ENCODE measurements at regions not wholly inside any gene's neighbourhood (a gene's known extent, or its start where the extent isn't known, plus 50 kb on each side); places are given as distances from the start of the nearest gene placed in this dataset.

GRCh38 chr21:43355925-43356289 lies 71.0 kb downstream of the SIK1 start:
- Mint-ChIP-seq H3K27me3 (no peaks in the 10 kb centered on the region), H3K36me3 (ENCODE audit: low read depth) (no peaks in the 10 kb centered on the region), H3K4me3 (no peak overlapping the region), H3K9me3 (no peaks in the 10 kb centered on the region), H3K27ac (no peak overlapping the region), H3K4me1 (peaks cover 64% of the 10 kb centered on the region)
- POLR2A ChIA-PET = interaction anchor here (1.7 kb wide), 1 partner anchor 14 kb away, joined by 6 read pairs; no protein-coding TSS in a partner anchor
- intact Hi-C loops (cut with micrococcal nuclease) = no loop called here
- ATAC-seq (ENCODE audit: low read depth) = peak; percentile 20
- no peak for TF ChIP-seq CTCF (IDR thresholded peaks at IDR 0.05)
- CTCF ChIA-PET = no interaction called here
- no peak for DNase-seq

GRCh38 chr21:43355266-43355924 lies 71.5 kb downstream of the SIK1 start:
- ChIA-PET CTCF (no interaction called here), POLR2A (interaction anchor here (1.7 kb wide), 1 partner anchor 14 kb away, joined by 6 read pairs; no protein-coding TSS in a partner anchor)
- no peak for ATAC-seq (ENCODE audit: low read depth)
- Mint-ChIP-seq H3K27ac (peak overlapping the region; percentile 72), H3K4me1 (peaks cover 60% of the 10 kb centered on the region), H3K4me3 (peak overlapping the region; percentile 32), H3K9me3 (no peaks in the 10 kb centered on the region), H3K36me3 (ENCODE audit: low read depth) (no peaks in the 10 kb centered on the region), H3K27me3 (no peaks in the 10 kb centered on the region)
- no peak for DNase-seq
- intact Hi-C loops (cut with micrococcal nuclease) = no loop called here
- no peak for TF ChIP-seq CTCF (IDR thresholded peaks at IDR 0.05)

GRCh38 chr21:43354666-43355065 lies 72.3 kb downstream of the SIK1 start:
- Mint-ChIP-seq H3K4me3 (peak overlapping the region; percentile 2), H3K9me3 (no peaks in the 10 kb centered on the region), H3K27ac (peak overlapping the region; percentile 72), H3K27me3 (no peaks in the 10 kb centered on the region), H3K36me3 (ENCODE audit: low read depth) (no peaks in the 10 kb centered on the region), H3K4me1 (peaks cover 54% of the 10 kb centered on the region)
- DNase-seq (no peak), ATAC-seq (ENCODE audit: low read depth) (no peak)
- ChIA-PET CTCF (interaction anchor here (1.0 kb wide), 1 partner anchor 10 kb away, joined by 3 read pairs; no protein-coding TSS in a partner anchor), POLR2A (interaction anchor here (1.4 to 1.7 kb wide), 2 partner anchors 8 to 15 kb away, joined by 3 to 6 read pairs; no protein-coding TSS in a partner anchor)
- intact Hi-C loops (cut with micrococcal nuclease) = no loop called here
- no peak for TF ChIP-seq CTCF (IDR thresholded peaks at IDR 0.05)

- peak overlapping the region; percentile 95 for H3K27ac Mint-ChIP-seq
- CTCF ChIA-PET = interaction anchor here (1.0 kb wide), 1 partner anchor 10 kb away, joined by 3 read pairs; no protein-coding TSS in a partner anchor
Observed at GRCh38 chr21:43354026-43354420, 72.9 kb downstream of the SIK1 start.

More at GRCh38 chr21:43354026-43354420, 72.9 kb downstream of the SIK1 start:
- no peaks in the 10 kb centered on the region for H3K36me3 Mint-ChIP-seq (ENCODE audit: low read depth)
- no peak for TF ChIP-seq CTCF (IDR thresholded peaks at IDR 0.05)
- H3K4me1 Mint-ChIP-seq = peaks cover 48% of the 10 kb centered on the region
- no peak for ATAC-seq (ENCODE audit: low read depth)
- intact Hi-C loops (cut with micrococcal nuclease) = no loop called here
- DNase-seq = no peak
- POLR2A ChIA-PET = interaction anchor here (1.4 to 1.7 kb wide), 2 partner anchors 8 to 15 kb away, joined by 3 to 11 read pairs; no protein-coding TSS in a partner anchor
- no peaks in the 10 kb centered on the region for H3K27me3 Mint-ChIP-seq
- no peak overlapping the region for H3K4me3 Mint-ChIP-seq
- no peaks in the 10 kb centered on the region for H3K9me3 Mint-ChIP-seq

Measured in activated B cell treated with CpG ODN at 0.5 μM for 24 hours (primary cell).